Stimulated activated naive CD8-positive, alpha-beta T cell treated with anti-CD3 and anti-CD28 coated beads, Interleukin-15, Interleukin-2, amounts not matched to agents 100 ng/mL and 50 ng/mL, for 24 hours (primary cell): ENCODE measurements at regions not wholly inside any gene's neighbourhood (a gene's known extent, or its start where the extent isn't known, plus 50 kb on each side); places are given as distances from the start of the nearest gene placed in this dataset.
"Not testable (repeated sequence)": the region's sequence is repeated elsewhere in the genome, so short reads cannot be mapped to it uniquely, and the experiment has no call there.

Source experiments
- H3K27ac Mint-ChIP-seq: one replicate; pipeline ENCODE4 v1.8.0; 2021; ENCODE audit warnings: mild to moderate bottlenecking, mixed read lengths
- H3K27me3 Mint-ChIP-seq: one replicate; pipeline ENCODE4 v1.8.0; 2021; ENCODE audit warnings: mixed read lengths
- H3K36me3 Mint-ChIP-seq: one replicate; pipeline ENCODE4 v1.8.0; 2021; ENCODE audit warnings: low read depth, mixed read lengths
- H3K4me1 Mint-ChIP-seq: one replicate; pipeline ENCODE4 v1.8.0; 2021; ENCODE audit warnings: low read depth, mixed read lengths
- H3K4me3 Mint-ChIP-seq: one replicate; pipeline ENCODE4 v1.8.0; 2021; ENCODE audit warnings: mild to moderate bottlenecking, mixed read lengths
- H3K9me3 Mint-ChIP-seq: one replicate; pipeline ENCODE4 v1.8.0; 2021; ENCODE audit warnings: mixed read lengths

DNA sequence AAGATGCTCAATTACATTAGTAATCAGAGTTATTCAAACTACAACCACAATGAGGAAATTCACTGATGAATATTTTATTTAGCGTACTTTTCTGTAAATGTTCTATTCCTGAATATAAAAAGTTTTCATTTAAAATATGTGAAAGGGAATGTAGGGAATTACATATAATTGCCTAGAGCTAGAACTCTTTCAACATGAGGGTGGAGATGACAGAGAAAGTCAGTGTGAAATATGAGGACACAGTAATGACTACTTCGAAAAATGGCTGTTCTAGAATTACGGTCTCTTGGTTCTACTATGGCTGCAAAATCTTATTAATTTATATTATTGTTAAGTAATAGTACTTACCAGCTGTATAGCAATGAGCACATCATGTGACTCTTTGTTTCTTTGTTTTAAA lies 1647.4 kb upstream of the PIK3C3 start:
- Mint-ChIP-seq H3K36me3 (no peaks in the 10 kb centered on the region), H3K4me3 (no peak overlapping the region), H3K27me3 (no peaks in the 10 kb centered on the region), H3K27ac (no peak overlapping the region), H3K4me1 (no peaks in the 10 kb centered on the region), H3K9me3 (peaks cover 2% of the 10 kb centered on the region)

- Mint-ChIP-seq H3K4me3 (no peak overlapping the region), H3K27me3 (no peaks in the 10 kb centered on the region), H3K27ac (no peak overlapping the region), H3K9me3 (peaks cover 20% of the 10 kb centered on the region), H3K4me1 (no peaks in the 10 kb centered on the region), H3K36me3 (no peaks in the 10 kb centered on the region)
These were observed 1658.2 kb upstream of the PIK3C3 start for GRCh38 chr18:40296717-40297413.

DNA sequence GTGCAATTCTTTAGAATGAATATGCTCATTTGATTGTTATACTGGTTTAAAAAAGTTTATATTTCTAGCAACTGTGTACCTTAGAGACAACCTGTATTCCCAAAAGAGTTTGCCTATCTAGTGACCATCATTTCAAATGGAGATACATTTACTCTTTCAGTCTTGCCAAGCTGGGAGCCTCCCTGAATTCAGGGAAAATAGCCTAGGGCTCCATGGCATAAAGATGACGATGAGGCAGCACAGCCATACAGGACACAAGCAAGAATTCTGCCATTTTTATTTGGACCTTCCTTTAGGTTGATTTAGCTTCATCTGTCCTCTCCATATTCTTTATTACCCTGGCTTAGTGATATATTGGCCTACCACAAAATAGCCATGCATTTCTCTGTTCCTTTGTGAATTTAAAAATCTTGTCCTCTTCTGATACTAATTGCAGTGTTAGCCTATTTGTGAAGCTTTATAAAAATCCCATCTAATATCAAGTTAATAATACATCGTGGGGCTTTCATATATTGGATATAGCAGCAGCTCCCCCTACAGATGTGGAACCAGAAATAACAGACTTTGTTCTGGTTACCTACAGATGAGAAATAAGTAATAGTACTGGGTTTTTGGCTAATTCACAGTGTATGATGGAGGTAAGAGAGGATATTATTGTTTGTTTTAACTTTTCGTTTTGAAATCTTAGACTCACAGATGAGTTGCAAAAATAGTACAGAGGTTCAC lies 1661.9 kb upstream of the PIK3C3 start:
- H3K36me3 Mint-ChIP-seq, result no peaks in the 10 kb centered on the region
- H3K27me3 Mint-ChIP-seq, result no peaks in the 10 kb centered on the region
- no peak overlapping the region for H3K4me3 Mint-ChIP-seq
- peaks cover 15% of the 10 kb centered on the region for H3K9me3 Mint-ChIP-seq
- H3K4me1 Mint-ChIP-seq, result no peaks in the 10 kb centered on the region
- no peak overlapping the region for H3K27ac Mint-ChIP-seq

DNA sequence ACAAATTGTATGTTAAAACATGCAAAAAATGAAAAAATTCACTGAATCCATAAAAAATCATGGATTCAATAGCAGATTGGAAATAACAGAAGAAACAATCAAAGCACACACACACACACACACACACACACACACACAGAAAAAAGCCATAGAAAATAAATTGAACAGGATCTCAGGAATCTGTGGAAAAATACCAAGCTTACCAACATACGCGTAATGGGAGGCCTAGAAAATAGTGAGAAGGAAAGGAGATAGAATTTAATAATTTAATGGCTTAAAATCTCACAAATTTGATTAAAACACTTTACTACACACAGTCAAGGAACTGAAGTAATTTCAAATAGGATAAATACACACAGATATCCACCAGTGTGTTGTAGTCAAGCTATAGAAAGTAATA lies 1671.5 kb upstream of the PIK3C3 start:
- H3K27ac Mint-ChIP-seq, result no peak overlapping the region
- peaks cover 21% of the 10 kb centered on the region for H3K9me3 Mint-ChIP-seq
- H3K4me3 Mint-ChIP-seq, result no peak overlapping the region
- no peaks in the 10 kb centered on the region for H3K36me3 Mint-ChIP-seq
- H3K4me1 Mint-ChIP-seq, result no peaks in the 10 kb centered on the region
- no peaks in the 10 kb centered on the region for H3K27me3 Mint-ChIP-seq

GRCh38 chr18:40281356-40281755 lies 1673.7 kb upstream of the PIK3C3 start:
- H3K27ac Mint-ChIP-seq, H3K36me3 Mint-ChIP-seq, H3K4me1 Mint-ChIP-seq, H3K27me3 Mint-ChIP-seq, H3K4me3 Mint-ChIP-seq: not testable (repeated sequence)
- H3K9me3 Mint-ChIP-seq, result peaks cover 32% of the 10 kb centered on the region

DNA sequence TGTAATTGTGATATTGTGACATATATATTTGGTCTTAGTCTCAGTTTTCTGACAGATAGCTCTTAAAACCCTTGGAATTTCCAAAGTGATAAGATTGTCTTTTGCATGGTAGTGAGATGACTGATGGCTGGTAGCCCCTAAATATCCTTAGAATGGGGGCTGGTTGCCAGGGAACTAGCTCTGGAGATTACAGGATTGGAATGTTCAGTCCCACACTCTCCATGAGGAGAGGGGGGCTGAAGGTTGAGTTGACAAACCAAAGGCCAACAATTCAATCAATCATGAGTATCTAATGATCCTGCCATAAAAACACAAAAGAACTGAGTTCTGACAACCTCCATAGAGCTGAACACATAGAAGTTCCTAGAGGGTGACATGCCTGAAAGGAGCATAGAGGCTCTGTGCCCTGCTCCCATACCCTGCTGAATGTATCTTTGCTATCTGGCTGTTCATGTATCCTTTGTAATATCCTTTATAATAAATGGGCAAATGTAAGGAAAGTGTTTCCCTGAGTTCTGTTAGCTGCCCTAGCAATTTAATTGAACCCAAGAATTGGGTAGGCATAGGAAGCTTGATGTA lies 1680.3 kb upstream of the PIK3C3 start:
- H3K27ac Mint-ChIP-seq, result no peak overlapping the region
- no peaks in the 10 kb centered on the region for H3K27me3 Mint-ChIP-seq
- H3K4me1 Mint-ChIP-seq, result no peaks in the 10 kb centered on the region
- H3K36me3 Mint-ChIP-seq, result no peaks in the 10 kb centered on the region
- H3K9me3 Mint-ChIP-seq, result peaks cover 17% of the 10 kb centered on the region
- H3K4me3 Mint-ChIP-seq, result no peak overlapping the region

DNA sequence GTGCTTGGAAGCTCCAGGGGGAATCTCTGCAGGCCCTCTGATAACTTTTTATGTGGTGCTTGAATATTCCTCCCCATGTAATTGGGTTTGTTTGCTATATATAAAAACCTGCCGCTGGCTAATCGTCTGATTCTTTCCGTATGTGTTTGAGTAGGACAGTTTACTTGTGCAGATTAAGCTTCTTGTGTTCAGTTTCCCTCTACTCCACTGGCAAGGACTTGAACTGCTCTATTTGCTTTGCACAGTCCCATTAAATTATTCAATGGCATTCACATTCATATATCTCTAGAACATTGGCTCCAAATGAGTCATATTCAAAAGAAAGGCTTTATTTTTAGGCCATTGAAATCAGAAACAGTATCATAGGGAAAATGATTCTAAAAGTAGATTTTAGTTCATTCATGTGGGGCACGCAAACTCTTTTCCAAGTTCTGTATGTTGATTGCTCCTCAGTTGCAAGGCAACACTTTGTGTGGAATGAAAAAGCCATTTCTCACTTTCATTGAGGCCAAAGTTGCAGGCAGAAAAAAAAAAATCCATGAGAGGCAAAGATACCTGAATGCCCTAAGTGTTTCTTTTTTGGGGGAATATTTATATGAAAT lies 1682.3 kb upstream of the PIK3C3 start:
- no peaks in the 10 kb centered on the region for H3K36me3 Mint-ChIP-seq
- peaks cover 22% of the 10 kb centered on the region for H3K9me3 Mint-ChIP-seq
- no peaks in the 10 kb centered on the region for H3K4me1 Mint-ChIP-seq
- H3K4me3 Mint-ChIP-seq, result no peak overlapping the region
- no peaks in the 10 kb centered on the region for H3K27me3 Mint-ChIP-seq
- no peak overlapping the region for H3K27ac Mint-ChIP-seq

DNA sequence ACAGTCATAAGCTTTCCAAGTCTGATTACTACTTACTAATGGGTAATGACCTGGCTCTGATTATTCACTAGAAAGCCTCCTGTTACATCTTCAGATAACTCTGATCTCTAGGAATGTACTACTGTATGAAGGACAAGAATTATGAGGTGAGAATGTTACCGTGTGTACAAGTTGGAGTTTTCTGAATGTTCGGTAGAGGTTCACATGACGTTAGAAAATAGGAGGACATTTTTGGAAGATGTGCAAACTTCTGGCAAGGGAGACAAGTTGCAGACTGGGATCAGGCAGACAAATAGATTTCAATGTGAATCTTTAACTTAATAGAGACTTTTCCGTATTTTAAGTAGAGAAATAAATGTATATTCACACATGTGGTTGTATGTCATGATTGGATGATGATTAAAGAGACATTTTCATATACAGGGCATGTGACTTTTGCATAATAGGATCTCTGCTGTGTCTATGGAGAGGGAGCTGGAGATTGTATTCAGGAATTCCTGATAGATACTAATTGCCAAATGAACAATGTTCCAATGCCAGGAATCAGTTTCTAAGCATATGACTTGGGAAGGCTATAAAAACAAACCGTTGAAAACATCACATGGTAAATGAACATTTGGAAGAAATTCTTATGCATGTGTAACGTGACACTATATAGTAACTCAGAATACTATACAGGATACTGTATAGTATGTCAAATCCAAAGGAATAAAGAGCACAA lies 1695.8 kb upstream of the PIK3C3 start:
- Mint-ChIP-seq H3K4me3 (no peak overlapping the region), H3K4me1 (no peaks in the 10 kb centered on the region), H3K36me3 (no peaks in the 10 kb centered on the region), H3K9me3 (peaks cover 13% of the 10 kb centered on the region), H3K27me3 (no peaks in the 10 kb centered on the region), H3K27ac (no peak overlapping the region)

- no peak overlapping the region for H3K27ac Mint-ChIP-seq
- no peaks in the 10 kb centered on the region for H3K4me1 Mint-ChIP-seq
- H3K27me3 Mint-ChIP-seq, result no peaks in the 10 kb centered on the region
- H3K4me3 Mint-ChIP-seq, result no peak overlapping the region
- H3K9me3 Mint-ChIP-seq, result peaks cover 17% of the 10 kb centered on the region
- no peaks in the 10 kb centered on the region for H3K36me3 Mint-ChIP-seq
These were observed 1696.7 kb upstream of the PIK3C3 start for GRCh38 chr18:40258311-40258710.

DNA sequence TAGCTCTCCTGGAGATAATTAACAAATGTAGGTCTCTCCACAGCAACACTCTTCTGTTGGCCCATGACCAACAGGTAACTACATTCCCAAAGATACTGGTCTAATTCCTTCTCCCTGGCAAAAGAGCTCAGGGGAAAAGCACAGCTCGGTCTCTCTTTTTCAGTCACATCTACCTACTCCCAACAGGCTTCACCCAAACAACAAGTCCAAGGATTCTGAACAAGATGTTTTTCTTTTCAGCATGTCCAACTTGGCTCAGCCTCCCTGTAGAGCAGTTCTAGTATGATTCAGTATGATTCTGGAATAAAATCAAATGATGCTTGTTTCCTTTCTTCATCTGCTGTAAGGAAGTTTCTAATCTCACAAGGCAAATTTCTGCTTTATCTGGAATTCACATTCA lies 1704.8 kb upstream of the PIK3C3 start:
- no peaks in the 10 kb centered on the region for H3K36me3 Mint-ChIP-seq
- peaks cover 22% of the 10 kb centered on the region for H3K9me3 Mint-ChIP-seq
- no peaks in the 10 kb centered on the region for H3K4me1 Mint-ChIP-seq
- H3K27me3 Mint-ChIP-seq, result no peaks in the 10 kb centered on the region
- H3K27ac Mint-ChIP-seq, result no peak overlapping the region
- no peak overlapping the region for H3K4me3 Mint-ChIP-seq

- no peak overlapping the region for H3K4me3 Mint-ChIP-seq
- no peaks in the 10 kb centered on the region for H3K36me3 Mint-ChIP-seq
- H3K9me3 Mint-ChIP-seq, result peaks cover 21% of the 10 kb centered on the region
- no peak overlapping the region for H3K27ac Mint-ChIP-seq
- no peaks in the 10 kb centered on the region for H3K4me1 Mint-ChIP-seq
- no peaks in the 10 kb centered on the region for H3K27me3 Mint-ChIP-seq
These were observed 1705.5 kb upstream of the PIK3C3 start for GRCh38 chr18:40249390-40250080.

DNA sequence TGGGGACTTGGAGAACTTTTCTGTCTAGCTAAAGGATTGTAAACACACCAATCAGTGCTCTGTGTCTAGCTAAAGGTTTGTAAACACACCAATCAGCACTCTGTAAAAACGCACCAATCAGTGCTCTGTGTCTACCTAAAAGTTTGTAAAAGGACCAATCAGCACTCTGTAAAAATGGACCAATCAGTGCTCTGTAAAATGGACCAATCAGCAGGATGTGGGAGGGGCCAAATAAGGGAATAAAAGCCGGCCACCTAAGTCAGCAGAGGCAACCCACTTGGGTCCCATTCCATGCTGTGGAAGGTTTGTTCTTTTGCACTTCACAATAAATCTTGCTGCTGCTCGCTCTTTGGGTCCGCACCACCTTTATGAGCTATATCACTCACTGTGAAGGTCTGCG lies 1709.4 kb upstream of the PIK3C3 start:
- not testable (repeated sequence) for H3K36me3 Mint-ChIP-seq, H3K9me3 Mint-ChIP-seq, H3K4me1 Mint-ChIP-seq, H3K27me3 Mint-ChIP-seq, H3K27ac Mint-ChIP-seq, H3K4me3 Mint-ChIP-seq

- Mint-ChIP-seq H3K27ac (no peak overlapping the region), H3K36me3 (no peaks in the 10 kb centered on the region), H3K9me3 (no peaks in the 10 kb centered on the region), H3K4me3 (no peak overlapping the region), H3K27me3 (no peaks in the 10 kb centered on the region), H3K4me1 (no peaks in the 10 kb centered on the region)
These were observed 1711.4 kb upstream of the PIK3C3 start for GRCh38 chr18:40243607-40244006.

GRCh38 chr18:40235836-40236235 lies 1719.2 kb upstream of the PIK3C3 start:
- Mint-ChIP-seq H3K27ac (no peak overlapping the region), H3K9me3 (no peaks in the 10 kb centered on the region), H3K4me3 (no peak overlapping the region), H3K36me3 (no peaks in the 10 kb centered on the region), H3K27me3 (no peaks in the 10 kb centered on the region), H3K4me1 (no peaks in the 10 kb centered on the region)
